Mesothelial cell of epicardium (in vitro differentiated cells): ENCODE measurements at regions not wholly inside any gene's neighbourhood (a gene's known extent, or its start where the extent isn't known, plus 50 kb on each side); places are given as distances from the start of the nearest gene placed in this dataset.

ENCODE experiments used
- DNase-seq, 2 experiments: peaks; one replicate each; pipeline ENCODE4 v3.0.0; 2021; ENCODE audit warnings: low spot score in 2 of 2; ENCODE audit not compliant: unreplicated experiment in 2 of 2
- H3K27ac Mint-ChIP-seq: 2 replicates; pipeline ENCODE4 v1.8.0; 2021; ENCODE audit warnings: mixed read lengths
- H3K27me3 Mint-ChIP-seq: 2 replicates; pipeline ENCODE4 v1.8.0; 2021; ENCODE audit warnings: low read depth, mixed read lengths
- H3K36me3 Mint-ChIP-seq: 2 replicates; pipeline ENCODE4 v1.8.0; 2021; ENCODE audit warnings: mixed read lengths
- H3K4me1 Mint-ChIP-seq: 2 replicates; pipeline ENCODE4 v1.8.0; 2021; ENCODE audit warnings: mixed read lengths
- H3K4me3 Mint-ChIP-seq: 2 replicates; pipeline ENCODE4 v1.8.0; 2021; ENCODE audit warnings: mild to moderate bottlenecking, moderate library complexity, mixed read lengths
- H3K9me3 Mint-ChIP-seq: 2 replicates; pipeline ENCODE4 v1.8.0; 2021; ENCODE audit warnings: mixed read lengths
- CTCF ChIP-seq: fragments of 200-600 bp; sonication (generic); IDR thresholded peaks from one replicate; pipeline ENCODE4 v1.5.0; 2021; ENCODE audit warnings: antibody characterized with exemption; ENCODE audit not compliant: unreplicated experiment

GRCh38 chr13:53622456-53622855, 593.8 kb downstream of the OLFM4 start:
- Mint-ChIP-seq H3K4me1 (peaks cover 2% of the 10 kb centered on the region), H3K36me3 (no peaks in the 10 kb centered on the region), H3K27me3 (no peaks in the 10 kb centered on the region), H3K27ac (no peak overlapping the region), H3K4me3 (no peak overlapping the region), H3K9me3 (peaks cover 4% of the 10 kb centered on the region)
- DNase-seq = no peak
- no peak for TF ChIP-seq CTCF

- no peak overlapping the region for H3K27ac Mint-ChIP-seq
- DNase-seq = no peak
- no peak overlapping the region for H3K4me3 Mint-ChIP-seq
- peaks cover 4% of the 10 kb centered on the region for H3K9me3 Mint-ChIP-seq
- no peak for TF ChIP-seq CTCF
- H3K4me1 Mint-ChIP-seq = peaks cover 2% of the 10 kb centered on the region
- no peaks in the 10 kb centered on the region for H3K27me3 Mint-ChIP-seq
- H3K36me3 Mint-ChIP-seq = no peaks in the 10 kb centered on the region
Measured at GRCh38 chr13:53623146-53623545, 594.5 kb downstream of the OLFM4 start.

GRCh38 chr13:53631511-53631910, 602.9 kb downstream of the OLFM4 start:
- no peaks in the 10 kb centered on the region for H3K36me3 Mint-ChIP-seq
- no peak overlapping the region for H3K4me3 Mint-ChIP-seq
- no peaks in the 10 kb centered on the region for H3K9me3 Mint-ChIP-seq
- no peak for DNase-seq
- peaks cover 3% of the 10 kb centered on the region for H3K27me3 Mint-ChIP-seq
- H3K27ac Mint-ChIP-seq = no peak overlapping the region
- peaks cover 3% of the 10 kb centered on the region for H3K4me1 Mint-ChIP-seq
- no peak for TF ChIP-seq CTCF

DNA sequence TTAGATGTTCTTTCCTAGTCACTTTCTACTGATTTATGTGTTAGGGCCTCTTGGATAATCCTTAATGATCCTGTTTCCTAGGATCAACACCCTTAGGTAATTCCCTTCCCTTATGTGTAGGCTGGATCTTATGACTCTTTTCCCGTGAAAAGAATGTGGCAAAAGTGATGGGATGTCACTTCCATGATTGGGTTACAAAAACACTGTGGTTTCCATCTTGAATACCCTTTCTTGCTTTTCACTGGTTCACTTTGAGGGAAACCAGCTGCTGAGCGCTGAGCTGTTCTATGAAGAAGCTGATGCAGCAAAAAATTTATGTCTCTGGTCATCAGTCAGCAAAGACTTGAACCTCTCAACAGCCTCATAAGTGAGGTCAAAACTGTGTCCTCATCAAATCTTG, 609.4 kb downstream of the OLFM4 start:
- Mint-ChIP-seq H3K27ac (no peak overlapping the region), H3K4me3 (no peak overlapping the region), H3K36me3 (no peaks in the 10 kb centered on the region), H3K9me3 (no peaks in the 10 kb centered on the region), H3K27me3 (peaks cover 3% of the 10 kb centered on the region), H3K4me1 (no peaks in the 10 kb centered on the region)
- no peak for TF ChIP-seq CTCF
- DNase-seq = no peak

DNA sequence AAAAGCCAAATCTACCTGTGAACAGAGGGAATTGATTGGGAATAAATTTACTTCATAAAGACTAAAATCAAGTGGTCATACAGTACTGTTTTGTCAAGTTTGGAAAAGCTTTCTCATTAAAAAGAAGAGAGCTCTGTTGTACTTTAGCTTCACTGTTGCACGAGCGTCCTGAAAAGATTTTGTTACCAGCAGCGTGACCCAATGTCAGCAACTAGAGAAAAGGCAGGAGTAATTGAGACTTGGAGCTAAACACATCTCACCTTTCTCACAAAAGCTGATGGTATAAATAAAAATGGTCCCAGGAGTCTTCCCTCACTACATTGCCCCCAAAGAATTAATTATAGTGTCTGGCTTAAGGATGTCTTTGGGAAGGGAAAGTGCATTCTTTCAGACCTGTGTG, 613.7 kb downstream of the OLFM4 start:
- H3K9me3 Mint-ChIP-seq = no peaks in the 10 kb centered on the region
- no peaks in the 10 kb centered on the region for H3K27me3 Mint-ChIP-seq
- DNase-seq = no peak
- H3K4me3 Mint-ChIP-seq = no peak overlapping the region
- no peaks in the 10 kb centered on the region for H3K4me1 Mint-ChIP-seq
- H3K36me3 Mint-ChIP-seq = no peaks in the 10 kb centered on the region
- no peak for TF ChIP-seq CTCF
- H3K27ac Mint-ChIP-seq = no peak overlapping the region

- no peak for DNase-seq
- H3K9me3 Mint-ChIP-seq = no peaks in the 10 kb centered on the region
- no peak overlapping the region for H3K4me3 Mint-ChIP-seq
- no peak for TF ChIP-seq CTCF
- H3K27me3 Mint-ChIP-seq = peaks cover 8% of the 10 kb centered on the region
- no peak overlapping the region for H3K27ac Mint-ChIP-seq
- H3K36me3 Mint-ChIP-seq = no peaks in the 10 kb centered on the region
- H3K4me1 Mint-ChIP-seq = no peaks in the 10 kb centered on the region
Measured at GRCh38 chr13:53648673-53649072, 620.1 kb downstream of the OLFM4 start.
